COLO829 (cell line): ENCODE measurements at regions not wholly inside any gene's neighbourhood (a gene's known extent, or its start where the extent isn't known, plus 50 kb on each side); places are given as distances from the start of the nearest gene placed in this dataset.
"Not testable (repeated sequence)": the region's sequence is repeated elsewhere in the genome, so short reads cannot be mapped to it uniquely, and the experiment has no call there.

ENCODE experiments used
- DNase-seq: peaks from one replicate; pipeline ENCODE4 v3.0.0; 2012; ENCODE audit warnings: low spot score

GRCh38 chr6:153412519-153412918, 281.4 kb upstream of the RGS17 start:
- DNase-seq = no peak

GRCh38 chr6:153411070-153411648, 280.1 kb upstream of the RGS17 start:
- DNase-seq = no peak

GRCh38 chr6:153405931-153406330, 274.8 kb upstream of the RGS17 start:
- no peak for DNase-seq

GRCh38 chr6:153401751-153402150, 270.7 kb upstream of the RGS17 start:
- DNase-seq = no peak

GRCh38 chr6:153392156-153392555, 261.1 kb upstream of the RGS17 start:
- no peak for DNase-seq

DNA sequence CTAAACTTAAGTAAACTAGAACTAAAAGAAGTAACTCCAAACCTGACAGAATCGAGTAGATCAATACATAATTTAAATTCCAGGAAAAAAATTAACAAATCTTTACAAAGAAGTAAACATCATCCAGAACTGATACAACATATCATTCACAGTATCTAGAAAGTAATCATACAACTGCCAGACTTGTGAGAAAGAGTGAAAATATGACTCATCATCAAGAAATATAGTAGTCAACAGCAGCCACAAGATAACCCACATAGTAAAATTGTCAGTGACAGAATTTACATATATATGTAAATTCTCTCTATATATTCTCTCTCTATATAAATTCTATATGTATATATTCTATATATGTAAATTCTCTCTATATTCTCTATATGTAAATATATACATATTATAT, 242.8 kb upstream of the RGS17 start:
- DNase-seq = no peak

GRCh38 chr6:153368131-153368530, 237.0 kb upstream of the RGS17 start:
- no peak for DNase-seq

GRCh38 chr6:153367021-153367420, 235.9 kb upstream of the RGS17 start:
- DNase-seq = no peak

DNA sequence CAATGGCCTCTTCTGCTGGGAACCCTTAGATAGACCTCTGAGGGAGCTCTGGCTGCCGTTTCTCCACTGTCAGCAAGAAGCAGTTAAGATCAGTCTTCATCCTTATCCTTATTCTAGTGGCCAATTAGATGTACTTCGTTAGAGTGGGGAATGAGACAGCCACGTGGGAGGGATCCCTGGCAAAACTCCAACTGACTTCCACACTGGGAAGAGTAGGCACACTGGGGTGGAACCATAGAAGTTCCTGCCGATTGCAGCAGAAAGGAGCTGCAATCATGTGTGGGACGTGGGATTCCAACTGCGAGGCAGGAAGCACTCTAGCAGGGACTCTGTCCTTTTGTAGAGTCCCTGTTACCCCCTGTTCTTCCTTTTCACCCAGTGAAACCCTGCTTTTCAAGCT, 226.3 kb upstream of the RGS17 start:
- no peak for DNase-seq

DNA sequence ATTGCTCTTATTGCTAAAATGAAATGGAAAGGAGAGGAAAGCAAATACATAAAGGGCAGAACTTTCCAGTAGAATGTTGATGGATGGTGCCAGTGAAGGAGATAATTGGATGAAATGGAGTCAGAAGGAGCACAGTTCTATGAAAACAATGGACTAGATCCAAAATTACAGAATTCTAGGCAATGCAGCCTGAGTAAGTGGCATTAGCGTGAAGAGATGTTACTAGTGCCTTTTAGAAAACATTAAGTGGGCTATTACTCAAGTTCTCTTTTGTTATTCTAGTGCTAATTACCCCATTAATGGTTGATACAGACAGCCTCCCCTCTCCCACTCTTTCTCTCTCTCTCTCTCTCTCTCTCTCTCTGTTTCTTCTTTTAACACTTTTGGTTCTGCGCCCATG, 209.5 kb upstream of the RGS17 start:
- DNase-seq = no peak

- DNase-seq = no peak
These were observed 203.0 kb upstream of the RGS17 start for GRCh38 chr6:153334121-153334520.

DNA sequence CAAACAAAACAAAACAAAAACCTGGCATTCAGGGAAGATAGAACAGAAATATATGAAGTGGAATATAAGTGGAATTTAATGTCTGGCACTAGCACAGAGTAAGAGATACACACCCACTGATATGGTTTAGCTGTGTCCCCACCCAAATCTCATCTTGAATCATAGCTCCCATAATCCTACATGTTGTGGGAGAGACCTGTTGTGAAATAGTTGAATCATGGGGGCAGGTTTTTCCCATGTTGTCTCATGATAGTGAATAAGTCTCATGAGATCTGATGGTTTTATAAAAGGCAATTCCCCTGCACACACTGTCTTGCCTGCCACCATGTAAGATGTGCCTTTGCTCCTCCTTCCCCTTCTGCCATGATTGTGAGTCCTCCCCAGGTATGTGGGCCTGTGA, 200.1 kb upstream of the RGS17 start:
- not testable (repeated sequence) for DNase-seq

GRCh38 chr6:153328194-153328593, 197.1 kb upstream of the RGS17 start:
- DNase-seq = no peak

GRCh38 chr6:153325661-153326060, 194.6 kb upstream of the RGS17 start:
- no peak for DNase-seq

- DNase-seq = peak; percentile 23
These were observed 181.6 kb upstream of the RGS17 start for GRCh38 chr6:153312634-153313033.

GRCh38 chr6:153309651-153310050, 178.6 kb upstream of the RGS17 start:
- no peak for DNase-seq

DNA sequence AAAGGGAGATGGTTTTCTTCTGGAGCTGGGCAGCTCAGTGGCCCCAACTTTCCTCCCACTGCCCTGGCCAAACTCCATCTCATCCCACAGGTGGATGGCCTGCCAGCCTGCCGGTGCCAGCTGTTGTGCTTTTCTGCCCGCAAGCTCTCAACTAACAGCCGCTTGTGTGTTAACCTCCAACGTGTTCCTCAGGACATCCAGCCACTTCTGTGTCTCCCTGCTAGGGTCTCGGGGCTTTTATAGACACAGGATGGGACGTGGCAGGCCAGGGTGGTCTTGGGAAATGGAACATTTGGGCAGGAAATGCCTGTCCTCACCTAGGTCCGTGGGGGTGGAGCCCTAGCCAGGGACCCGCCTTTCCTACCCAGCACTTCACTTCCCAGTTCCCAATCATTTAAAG, 171.1 kb upstream of the RGS17 start:
- DNase-seq = no peak

DNA sequence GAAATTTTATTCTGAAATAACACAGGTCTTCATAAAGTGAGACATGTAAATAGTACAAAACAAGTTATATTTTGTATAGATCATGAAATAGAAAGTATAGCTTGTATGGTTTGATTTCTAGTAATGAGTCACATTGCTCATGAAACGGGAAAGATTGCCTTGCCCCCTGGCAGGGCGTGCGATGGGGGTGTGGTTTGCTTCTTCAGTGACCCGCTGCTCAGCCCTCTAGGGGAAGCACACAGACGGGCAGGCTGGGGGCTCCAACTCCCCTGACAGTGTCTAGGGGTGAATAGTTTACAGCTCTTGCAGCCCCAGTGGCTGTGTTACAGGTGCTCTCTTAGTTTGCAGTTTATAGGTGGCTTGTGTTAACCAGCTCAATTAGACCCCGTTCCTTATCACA, 170.5 kb upstream of the RGS17 start:
- no peak for DNase-seq

- DNase-seq = not testable (repeated sequence)
These were observed 151.4 kb upstream of the RGS17 start for GRCh38 chr6:153282456-153282855.

DNA sequence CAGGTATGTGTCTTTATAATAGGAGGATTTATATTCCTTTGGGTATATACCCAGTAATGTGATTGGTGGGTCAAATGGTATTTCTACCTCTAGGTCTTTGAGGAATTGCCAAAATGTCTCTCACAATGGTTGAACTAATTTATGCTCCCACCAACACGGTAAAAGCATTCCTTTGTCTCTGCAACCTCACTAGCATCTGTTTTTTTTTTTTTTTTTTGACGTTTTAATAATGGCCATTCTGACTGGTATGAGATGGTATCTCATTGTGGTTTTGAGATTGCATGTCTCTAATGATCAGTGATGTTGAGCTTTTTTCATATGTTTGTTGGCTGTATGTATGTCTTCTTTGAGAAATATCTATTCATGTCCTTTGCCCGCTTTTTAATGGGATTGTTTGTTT, 144.9 kb upstream of the RGS17 start:
- DNase-seq = no peak

DNA sequence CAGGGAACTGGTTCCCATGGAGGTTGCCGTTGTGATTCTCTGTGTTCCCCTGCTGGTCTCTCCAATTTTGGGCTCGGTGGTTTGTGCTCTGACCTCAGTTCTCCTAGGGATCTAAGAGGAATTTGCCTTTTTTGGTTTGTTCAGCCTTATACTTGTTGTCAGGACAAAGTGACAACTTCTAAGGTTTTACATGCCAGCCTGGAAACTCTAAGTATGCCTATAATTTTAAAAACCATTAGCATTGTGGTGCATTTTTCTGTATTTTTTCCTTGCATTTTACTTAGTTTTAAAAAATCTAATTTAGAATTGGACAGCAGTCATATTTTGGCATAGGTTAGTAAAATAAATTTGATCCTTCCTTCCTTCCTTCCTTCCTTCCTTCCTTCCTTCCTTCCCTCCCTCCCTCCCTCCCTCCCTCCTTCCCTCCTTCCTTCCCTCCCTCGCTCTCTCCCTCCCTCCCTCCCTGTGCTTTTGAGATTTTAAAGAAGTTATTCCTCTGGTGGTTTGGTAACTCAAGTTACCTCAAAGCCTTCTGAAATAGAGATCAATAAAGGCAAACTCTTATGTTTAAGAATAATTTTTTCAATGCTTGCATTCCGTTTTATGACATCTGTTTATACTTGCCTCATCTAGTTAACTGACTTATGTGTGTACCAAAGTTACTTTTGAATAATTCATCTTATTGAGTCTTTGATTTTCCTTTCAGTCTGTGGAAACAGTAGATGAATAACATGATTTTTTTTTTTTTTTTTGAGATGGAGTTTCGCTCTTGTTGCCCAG, 141.3 kb upstream of the RGS17 start:
- DNase-seq = no peak

GRCh38 chr6:153263489-153263888, 132.4 kb upstream of the RGS17 start:
- DNase-seq = no peak

DNA sequence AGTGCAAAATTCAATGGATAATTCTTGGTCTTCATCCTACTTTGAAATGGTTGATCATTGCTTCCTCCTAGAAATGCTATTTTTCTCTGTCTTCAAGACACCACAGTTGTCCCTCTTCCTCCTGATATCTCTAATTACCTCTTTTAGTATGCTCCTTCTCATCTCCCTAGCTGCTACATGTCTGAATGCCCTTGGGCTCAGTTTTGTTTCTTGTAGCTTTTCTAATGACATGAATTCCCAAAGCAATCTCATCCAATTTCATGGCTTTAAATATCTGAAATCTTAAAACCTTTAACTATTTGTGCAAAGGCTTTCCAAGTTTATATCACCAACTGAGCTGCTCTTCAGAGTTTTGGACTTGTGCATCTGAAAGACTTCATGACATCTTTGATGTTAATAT, 120.2 kb upstream of the RGS17 start:
- no peak for DNase-seq

GRCh38 chr6:153237670-153238069, 106.6 kb upstream of the RGS17 start:
- DNase-seq = no peak
